LoVo (cell line): ENCODE measurements at regions not wholly inside any gene's neighbourhood (a gene's known extent, or its start where the extent isn't known, plus 50 kb on each side); places are given as distances from the start of the nearest gene placed in this dataset.
"Not testable (repeated sequence)": the region's sequence is repeated elsewhere in the genome, so short reads cannot be mapped to it uniquely, and the experiment has no call there.

Source experiments
- DNase-seq: peaks from one replicate; pipeline ENCODE4 v3.0.0-alpha.2; 2016; ENCODE audit warnings: low spot score

DNA sequence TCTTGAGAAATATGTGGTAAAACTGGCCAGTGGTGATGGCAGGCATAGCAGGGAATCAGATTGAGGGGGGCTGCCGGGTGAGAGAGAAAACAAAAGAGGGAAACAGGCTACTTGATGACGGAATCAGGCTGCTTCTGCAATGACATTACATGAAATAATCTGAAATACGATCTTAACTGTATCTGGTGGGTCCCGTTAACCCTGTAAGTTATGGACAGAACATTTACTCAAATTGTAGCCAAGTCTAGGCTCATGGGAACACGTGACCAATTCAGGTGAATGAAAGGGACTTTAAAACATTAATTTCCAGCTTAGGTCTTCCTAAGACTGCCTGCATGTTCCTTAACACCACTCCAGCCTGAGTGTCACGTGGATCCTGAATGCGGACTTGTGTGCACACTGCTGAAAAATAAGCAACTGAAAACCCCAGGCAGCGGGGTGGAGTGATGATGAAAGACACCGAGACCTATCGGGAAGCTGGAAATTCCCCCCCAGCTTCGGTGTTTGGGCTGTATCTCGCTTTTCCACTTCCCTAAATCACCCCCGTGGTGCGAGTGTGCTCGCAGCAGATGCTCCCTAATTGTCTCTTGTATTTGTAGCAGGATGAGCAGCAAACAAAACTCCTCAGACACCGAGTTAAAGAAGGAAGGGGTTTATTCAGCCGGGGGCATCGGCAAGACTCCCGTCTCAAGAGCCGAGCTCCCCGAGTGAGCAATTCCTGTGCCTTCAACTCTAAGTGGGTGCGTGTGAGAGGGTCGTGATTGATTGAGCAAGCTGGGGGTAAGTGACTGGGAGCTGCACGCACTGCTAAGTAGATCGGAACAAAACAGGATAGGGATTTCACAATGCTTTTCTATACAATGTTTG, 145.0 kb upstream of the GRK3 start:
- DNase-seq = no peak

DNA sequence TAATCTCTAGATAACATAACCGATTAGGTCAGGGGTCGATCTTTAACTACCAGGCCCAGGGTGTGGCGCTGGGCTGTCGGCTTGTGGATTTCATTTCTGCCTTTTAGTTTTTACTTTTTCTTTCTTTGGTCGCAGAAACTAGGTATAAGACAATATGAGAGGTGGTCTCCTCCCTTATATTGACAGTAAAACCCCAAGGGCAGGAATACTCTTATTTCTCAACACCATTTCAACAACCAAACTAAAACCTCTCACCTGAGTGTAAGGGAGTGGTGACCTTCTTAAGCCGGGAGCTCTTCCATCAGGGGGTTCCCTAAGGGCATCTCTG, 144.4 kb upstream of the GRK3 start:
- DNase-seq = not testable (repeated sequence)

DNA sequence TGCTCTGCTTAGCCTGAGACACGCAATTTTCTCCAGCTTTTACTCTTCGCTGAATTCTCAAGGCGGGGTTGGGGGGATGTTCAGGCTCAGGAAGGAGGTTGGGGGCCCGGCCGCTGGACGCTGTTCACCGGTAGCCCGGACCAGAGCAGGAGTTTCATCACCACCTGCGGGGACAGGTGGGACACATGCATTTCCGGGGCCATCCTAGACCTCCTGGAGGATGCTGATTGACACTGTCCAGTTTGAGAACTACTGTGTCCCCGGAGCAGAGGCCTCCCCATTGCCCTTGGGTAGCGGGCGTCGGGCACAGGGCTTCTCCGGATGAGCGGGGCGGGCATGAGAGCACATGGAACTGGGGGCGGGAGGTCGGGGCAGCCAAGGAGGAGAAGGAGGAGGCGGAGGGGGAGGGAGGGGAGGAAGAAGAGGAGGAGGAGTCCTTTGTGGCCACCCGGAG, 144.0 kb upstream of the GRK3 start:
- DNase-seq = no peak

DNA sequence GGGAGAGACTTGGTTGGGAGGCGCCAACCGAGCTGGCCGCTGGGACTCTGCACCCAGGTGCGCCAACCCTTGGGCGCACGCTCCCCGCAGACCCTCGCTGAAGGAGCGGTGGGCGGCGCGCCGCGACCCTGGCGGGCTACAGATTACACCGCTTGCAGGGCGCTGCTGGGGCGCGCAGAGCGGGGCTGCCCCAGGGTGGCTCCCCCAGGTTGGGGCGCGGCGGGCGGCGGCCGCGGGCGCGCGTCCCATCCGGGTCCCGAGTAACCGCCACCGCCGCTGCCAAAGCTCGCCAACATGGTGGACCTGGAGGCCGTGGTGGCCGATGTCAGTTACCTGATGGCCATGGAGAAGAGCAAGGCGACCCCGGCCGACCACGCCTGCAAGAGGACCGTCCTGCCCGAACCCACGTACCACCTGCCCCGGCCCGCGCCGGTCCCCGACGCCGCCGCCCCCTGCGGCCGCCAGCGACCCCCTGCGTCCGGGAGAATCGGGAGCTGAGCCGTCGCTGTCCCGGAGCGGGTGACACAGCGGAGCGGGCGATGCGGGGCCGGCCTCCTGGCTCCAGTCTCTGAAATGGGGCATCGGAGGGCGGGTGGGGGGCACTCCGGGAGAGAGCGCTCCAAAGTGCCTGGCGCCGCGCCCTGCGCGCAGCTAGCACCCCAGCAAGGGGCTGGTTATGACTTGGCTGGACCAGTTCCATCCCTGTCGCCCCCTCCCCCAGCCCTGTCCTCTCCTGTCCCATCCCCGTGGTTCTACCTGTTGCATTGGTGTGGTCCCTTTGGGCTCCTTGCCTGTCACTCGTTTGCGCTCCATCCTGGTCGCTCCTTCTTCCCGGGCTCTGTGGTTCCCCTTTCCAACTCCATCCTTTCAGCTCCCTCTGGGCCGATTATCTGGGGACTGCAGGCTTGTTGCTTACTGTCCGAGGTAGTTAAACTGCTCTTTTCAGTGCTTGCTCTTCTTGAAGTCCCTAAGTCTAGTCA, 143.3 kb upstream of the GRK3 start:
- no peak for DNase-seq

DNA sequence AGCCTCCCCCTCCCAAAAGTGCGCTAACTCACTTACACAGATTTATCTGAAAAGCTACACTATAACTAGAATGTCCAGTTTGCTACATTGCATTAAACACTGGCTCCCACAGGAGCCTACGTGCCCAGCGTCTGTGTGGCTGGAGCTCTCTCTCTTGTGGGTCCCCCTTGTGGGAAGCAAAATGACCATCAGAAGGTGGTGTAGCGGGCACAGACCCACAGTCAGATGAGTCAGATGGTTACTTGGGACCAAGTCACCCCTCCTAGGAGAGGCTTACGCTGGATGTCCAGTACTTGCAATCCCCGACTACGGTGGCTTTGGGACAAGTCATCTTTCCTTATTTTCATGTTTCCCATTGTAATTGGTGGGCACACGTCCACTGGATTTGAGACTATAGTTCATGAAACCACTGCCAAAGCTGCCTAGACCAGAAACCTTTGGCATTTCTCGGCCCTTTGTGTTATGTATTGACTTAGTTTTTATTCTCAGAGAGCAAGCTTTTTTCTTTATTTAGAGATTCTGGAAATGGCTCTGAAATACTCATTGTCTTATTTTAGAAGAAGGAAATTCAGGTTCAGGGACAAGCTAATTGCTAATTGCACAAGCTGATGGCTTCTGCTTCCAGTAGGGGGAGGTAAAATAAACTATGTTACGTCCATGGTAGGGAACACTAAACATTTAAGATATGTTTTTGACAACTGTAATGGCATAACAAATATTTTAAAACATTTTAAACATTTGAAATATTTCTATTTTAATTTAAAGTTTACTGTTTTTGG, 137.8 kb upstream of the GRK3 start:
- not testable (repeated sequence) for DNase-seq

DNA sequence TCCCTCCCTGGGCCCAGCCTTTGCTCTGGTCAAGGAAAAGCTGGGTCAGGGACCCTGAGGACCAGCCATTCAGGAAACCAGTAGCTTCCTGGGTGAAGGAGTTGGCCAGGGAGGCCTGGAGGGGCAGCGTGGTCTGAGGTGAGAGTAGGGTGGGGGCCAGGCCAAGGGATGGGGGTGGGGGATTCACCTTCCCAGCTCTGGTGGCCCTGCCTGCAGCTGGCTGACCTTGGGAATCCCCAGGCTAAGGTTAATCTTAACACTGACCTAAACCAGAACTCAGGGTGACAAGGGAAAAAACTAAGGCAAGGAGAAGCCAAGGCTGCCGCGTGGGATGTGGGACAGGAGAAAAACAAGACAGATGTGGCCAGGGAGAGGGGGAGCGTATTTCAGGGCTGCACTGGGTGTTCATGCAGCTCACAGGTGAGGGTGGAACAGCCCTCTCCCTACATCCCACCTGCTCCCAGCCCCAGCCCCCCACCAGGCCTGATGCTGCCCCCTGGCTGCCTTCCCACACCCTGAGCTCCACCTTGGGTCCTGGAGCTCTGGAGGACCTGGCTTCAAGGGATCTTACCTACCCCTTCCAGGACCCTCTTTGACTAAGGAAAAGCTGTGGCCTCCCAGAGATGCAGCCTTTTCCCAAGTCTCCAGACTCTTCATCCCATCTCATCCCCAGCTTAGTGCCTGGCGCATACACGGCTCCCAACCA, 132.7 kb upstream of the GRK3 start:
- not testable (repeated sequence) for DNase-seq

DNA sequence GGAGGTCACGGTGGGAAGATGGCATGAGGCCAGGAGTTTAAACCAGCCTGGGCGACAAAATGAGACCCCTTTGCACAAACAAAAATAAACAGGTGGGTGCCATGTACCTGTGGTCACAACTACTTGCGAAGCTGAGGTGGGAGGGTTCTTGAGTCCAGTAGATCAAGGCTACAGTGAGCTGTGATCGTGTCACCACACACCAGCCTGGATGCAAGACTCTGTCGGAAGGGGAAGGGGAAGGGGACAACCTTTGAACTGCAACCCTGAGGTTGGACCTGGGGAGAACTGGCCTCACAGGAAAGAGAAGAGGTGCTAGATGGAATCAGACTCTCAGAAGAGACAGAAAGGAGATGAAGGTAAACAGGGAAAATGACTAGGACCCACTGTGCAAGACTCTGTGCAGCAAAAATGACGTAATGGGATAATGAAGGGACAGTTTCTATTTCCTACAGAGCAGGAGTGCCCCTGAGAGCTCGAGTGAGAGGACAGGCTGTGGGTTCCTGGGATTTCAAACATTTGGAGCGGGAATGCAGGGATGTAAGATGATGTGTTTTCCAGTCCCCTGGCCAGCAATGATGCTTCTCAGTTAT, 131.0 kb upstream of the GRK3 start:
- not testable (repeated sequence) for DNase-seq

DNA sequence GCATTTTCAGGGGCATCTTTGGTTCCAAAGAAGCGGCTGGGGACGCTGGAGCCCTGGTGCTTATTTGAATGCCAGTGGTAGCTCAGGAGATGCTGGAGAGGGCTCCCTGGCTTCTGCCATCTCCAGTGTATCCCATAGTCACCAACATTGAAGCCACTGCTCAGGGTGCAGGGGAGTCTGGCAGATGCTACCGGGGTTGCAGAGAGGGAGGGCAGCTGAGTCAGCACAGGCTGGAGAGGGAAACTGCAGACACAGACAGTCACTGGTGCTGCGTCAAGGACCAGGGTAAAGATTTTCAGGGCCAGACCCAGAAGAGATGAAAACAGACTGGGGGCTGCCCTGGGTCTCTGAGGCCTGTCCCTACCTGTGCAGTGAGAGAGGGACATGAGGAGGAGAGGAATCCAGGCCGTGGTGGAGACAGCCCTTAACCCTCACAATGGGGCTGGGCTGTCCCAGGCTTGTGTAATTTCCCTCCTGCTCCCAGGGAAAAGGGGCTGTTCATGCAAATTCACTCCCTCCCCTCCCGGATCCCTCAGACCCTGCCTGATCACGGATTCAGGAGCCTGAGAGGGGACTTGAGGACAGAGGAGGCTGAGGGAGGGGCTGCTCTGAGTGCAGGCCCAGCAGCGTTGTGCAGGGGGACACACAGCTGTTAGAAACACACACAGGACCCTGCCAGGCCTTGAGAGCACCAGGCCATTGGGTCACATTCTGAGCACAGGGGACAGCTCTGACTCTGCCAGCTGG, 126.9 kb upstream of the GRK3 start:
- no peak for DNase-seq

DNA sequence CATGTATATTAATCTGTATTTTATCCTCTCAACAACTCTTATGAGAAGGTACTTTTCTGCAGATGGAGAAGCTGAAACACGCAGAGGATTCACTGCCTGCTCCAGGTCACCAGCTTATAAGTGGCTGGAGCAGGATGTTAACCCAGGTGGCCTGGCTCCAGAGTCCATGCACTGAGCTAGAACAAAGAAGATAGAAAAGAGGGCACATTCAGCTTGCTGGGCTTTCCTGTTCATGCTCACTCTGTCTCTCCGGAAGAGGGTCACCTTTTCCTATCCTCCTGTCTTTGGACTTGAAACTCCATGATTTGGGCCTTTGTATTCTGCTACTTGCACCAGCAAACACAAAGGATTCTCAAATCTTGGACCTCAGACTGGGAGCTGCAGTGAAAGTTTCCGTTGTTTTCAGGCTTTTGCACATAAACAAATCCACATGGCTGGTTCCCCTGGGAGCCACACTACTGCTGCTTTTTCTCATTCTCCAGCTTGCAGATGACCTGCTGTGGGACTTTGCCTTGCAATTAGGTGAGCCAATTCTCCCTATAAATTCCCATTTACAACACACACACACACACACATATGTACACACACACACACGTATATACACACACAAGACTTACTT, 117.3 kb upstream of the GRK3 start:
- DNase-seq = no peak

DNA sequence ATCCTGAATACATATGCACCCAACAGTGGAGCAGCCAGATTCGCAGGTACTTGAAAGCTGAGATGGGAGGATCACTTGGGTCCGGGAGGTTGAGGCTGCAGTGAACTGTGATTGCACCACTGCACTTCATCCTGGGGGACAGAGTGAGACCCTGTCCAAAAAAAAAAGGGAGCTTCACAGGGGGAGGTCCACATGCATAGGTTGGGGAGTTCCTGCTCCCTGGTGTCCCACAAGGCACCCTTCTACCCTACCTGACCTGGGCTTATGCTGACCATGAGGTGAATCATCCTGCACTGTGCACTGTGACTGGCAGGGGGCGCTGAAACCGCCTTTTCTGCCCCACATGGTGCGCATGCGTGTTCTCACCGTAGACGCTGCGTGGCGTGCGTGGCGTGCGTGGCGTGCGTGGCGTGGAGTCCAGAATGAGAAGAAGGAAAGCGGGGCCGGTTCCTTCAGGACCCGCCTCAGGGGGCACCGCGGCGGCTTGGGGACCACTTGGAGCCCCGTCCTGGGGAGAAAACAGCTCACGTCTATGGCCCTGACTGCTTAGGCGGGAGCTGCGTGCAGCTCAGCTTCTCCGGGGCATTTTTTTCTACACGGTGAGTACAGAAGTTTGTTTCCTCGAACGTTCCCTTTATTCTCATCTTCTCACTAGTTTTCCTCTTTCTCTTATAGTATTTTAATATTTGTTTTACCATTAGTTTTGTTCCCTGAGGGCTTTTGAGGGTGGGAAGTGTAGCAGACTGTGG, 116.6 kb upstream of the GRK3 start:
- peak; percentile 92 for DNase-seq

DNA sequence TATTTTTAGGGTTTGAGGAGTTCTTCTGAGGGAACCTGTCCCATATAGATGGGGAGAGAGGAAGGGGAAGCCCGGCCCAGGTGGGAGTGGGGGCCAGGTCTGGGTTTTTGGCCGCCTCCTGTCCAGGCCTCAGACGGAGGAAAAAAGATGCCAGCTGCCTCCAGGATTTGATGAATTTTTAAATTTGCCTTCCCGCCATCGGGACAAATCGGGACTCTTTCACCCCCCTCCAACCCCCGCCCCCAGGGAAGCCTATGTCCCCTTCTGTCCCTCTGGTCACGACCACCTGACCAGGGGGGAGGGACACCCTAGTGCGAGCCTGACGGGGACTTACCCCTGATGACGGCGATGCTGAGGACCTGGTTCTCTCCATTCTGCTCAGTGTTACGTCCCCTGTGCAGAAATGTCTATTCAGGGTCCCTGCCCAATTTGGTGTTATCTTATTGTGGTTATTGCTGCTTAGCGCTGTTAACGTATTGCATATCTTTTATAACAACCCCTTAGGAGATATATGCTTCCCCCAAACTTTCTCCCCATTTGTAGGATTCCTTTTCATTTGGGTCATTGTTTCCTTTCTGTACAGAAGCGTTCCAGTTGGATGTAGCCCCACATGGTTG, 115.9 kb upstream of the GRK3 start:
- DNase-seq = no peak

DNA sequence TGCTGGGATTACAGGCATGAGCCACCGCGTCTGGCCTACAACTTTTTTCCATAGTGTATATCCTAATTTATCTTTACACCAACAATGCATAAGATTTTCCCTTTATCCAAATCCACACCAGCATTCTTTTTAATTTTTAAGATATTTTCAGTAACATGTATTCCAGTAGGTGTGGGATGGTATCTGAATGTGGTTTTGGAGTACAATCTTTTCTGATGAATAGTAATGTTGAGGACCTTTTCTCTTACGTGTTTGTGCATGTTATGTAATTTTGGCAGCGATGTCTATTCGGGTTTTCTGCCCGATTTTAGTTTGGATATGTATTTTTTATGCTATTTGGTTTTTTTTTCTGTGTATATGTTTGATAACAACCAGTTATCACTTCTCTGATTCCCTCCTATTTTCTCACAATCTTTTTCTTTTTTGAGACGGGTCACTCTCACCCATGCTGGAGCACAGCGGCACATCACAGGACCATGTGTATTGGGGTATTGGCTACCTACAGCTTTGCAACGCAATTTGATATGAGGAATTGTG, 114.6 kb upstream of the GRK3 start:
- no peak for DNase-seq

DNA sequence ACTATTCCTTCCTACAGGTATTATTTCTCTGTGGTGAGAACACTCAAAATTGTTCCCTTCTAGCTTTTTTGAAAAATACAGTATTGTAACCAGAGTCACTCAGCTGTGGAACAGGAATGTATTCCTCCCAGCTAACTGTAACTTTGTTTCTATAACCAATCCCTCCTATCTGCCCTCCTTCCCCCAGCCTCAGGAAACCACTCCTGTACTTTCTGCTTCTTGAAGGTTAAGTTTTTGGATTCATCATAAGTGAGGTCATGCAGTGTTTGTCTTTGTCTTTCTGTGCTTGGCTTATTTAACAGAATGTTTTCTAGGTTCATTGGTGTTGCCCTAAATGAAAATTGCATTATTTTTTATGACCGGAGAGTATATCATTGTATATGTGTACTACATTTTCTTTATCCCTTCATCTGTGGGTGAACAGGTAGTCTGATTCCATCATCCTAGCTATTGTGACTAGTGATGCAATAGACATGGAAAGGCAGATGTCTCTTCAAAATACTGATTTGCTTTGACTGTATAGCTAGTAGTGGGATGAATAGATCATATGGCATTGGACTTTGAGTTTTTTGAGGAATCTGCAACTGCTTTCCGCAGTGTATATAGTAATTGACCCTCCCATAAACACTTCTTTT, 112.9 kb upstream of the GRK3 start:
- no peak for DNase-seq

DNA sequence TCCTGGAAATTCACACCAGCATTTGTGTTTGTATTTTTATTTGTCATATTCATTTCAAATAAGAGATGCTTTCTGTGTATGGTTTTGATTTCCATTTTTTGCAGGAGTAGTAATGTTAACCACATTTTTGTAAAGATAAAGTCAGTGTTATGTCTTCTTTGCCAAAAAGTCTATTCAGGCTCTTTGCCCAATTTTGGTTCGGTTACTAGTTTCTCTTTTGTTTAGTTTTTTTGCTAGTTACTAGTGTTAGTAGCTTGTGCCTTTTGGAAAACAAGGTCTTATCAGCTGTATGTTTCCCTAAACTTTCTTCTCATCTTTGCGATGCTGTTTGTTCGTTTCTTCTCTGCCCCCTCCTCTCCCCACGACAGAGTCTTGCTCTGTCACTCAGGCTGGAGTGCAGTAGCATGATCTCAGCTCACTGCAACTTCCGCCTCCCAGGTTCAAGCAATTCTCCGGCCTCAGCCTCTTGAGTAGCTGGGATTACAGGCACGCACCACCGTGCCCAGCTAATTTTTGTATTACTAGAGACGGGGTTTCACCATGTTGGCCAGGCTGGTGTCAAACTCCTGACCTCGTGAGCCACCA, 112.3 kb upstream of the GRK3 start:
- no peak for DNase-seq

DNA sequence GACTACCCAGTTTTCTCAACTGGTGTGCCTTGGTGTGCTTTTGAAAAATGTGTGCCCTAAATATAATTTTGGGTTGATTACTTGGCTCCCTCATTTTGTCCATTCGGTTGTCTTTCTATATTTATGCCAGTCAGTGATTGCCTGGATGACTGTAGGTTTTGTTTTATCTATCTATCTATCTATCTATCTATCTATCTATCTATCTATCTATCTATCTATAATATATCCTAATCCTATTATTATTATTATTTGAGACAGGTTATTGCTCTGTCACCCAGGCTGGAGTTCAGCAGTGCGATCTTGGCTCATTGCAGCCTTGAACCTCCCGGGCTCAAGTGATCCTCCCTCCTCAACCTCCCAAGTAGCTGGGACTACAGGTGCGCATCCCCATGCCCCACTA, 111.4 kb upstream of the GRK3 start:
- no peak for DNase-seq

DNA sequence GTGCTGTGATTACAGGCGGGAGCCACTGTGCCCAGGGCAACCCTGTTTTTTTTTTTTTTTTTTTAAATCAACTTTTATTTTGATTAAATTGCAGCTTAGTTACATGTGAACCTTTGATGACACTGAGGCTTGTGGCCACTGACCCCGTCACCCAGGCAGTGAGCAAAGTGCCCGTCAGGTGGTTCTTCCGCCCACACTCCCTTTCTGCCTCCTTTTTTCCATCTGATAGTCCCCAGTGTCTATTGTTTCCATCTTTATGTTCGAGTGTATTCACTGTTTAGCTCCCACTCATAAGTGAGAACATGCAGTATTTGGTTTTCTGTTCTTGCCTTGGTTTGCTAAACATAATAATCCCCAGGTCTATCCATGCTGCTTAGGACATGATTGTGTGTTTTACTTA, 110.9 kb upstream of the GRK3 start:
- DNase-seq = no peak

DNA sequence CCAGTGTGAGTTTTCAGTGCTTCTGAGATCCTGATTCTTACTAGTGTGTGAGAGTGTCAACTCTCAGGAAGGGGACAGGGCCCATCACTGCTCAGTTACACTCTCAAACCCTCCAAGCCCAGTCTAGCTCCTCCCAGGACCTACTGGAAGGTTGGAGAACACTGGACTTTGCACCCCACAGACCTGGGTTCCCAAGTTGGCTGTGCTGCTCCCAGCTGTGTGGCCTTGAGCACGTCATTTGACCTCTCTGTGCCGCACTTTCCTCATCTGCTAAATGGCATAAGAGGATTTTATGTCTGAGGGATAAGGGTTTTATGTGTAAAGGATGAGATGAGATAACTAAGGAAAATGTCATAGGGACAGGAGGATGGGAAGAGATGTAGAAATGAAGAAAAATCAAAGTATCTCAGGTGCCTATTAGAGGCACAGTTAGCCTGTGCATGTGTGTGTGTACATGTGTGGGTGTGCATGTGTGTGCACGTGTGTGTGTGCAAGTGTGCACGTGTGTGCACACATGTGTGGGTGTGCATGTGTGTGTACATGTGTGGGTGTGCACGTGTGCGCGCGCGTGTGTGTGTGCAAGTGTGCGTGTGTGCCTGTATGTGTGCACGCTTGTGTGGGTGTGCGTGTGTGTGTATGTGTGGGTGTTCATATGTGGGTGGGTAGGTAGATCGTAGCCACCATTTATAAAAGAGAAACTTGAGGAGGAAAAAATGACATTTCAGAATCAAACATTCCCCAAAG, 108.0 kb upstream of the GRK3 start:
- DNase-seq = not testable (repeated sequence)
